D721Med (cell line): ENCODE measurements at regions not wholly inside any gene's neighbourhood (a gene's known extent, or its start where the extent isn't known, plus 50 kb on each side); places are given as distances from the start of the nearest gene placed in this dataset.

Source experiments
- DNase-seq: peaks from one replicate; pipeline ENCODE4 v3.0.0; 2011; ENCODE audit warnings: low spot score; ENCODE audit not compliant: insufficient read length
- FAIRE-seq: peaks from 2 replicates; lab custom pipeline; 2011; peaks lifted over from hg19 to GRCh38; lab: Jason Lieb, UNC
- CTCF ChIP-seq: IDR thresholded peaks from 2 replicates; pipeline ENCODE4 v1.5.1; 2012; ENCODE audit warnings: mild to moderate bottlenecking, control low read depth; ENCODE audit not compliant: insufficient read depth; ENCODE audit errors: missing control alignments

GRCh38 chr5:26737348-26738265 lies 300.8 kb downstream of the CDH9 start:
- FAIRE-seq (no peak), DNase-seq (no peak)
- no peak for TF ChIP-seq CTCF

- TF ChIP-seq CTCF, result no peak
- no peak for FAIRE-seq
These were observed 310.5 kb downstream of the CDH9 start for GRCh38 chr5:26727916-26728315.

GRCh38 chr5:26719803-26720202 lies 318.6 kb downstream of the CDH9 start:
- DNase-seq (no peak), FAIRE-seq (no peak)
- TF ChIP-seq CTCF, result no peak

More at GRCh38 chr5:26727916-26728315, 310.5 kb downstream of the CDH9 start:
- no peak for DNase-seq

GRCh38 chr5:26700759-26701384 lies 337.5 kb downstream of the CDH9 start:
- TF ChIP-seq CTCF, result peak; percentile 60
- FAIRE-seq, result no peak
- DNase-seq, result peak; percentile 33

- no peak for FAIRE-seq
- DNase-seq, result no peak
- no peak for TF ChIP-seq CTCF
These were observed 345.4 kb downstream of the CDH9 start for GRCh38 chr5:26692952-26693351.

GRCh38 chr5:26691486-26691885 lies 346.9 kb downstream of the CDH9 start:
- DNase-seq (no peak), FAIRE-seq (no peak)
- no peak for TF ChIP-seq CTCF
